ENCODE measurements at regions not wholly inside any gene's neighbourhood (a gene's known extent, or its start where the extent isn't known, plus 50 kb on each side); places are given as distances from the start of the nearest gene placed in this dataset.

DNA sequence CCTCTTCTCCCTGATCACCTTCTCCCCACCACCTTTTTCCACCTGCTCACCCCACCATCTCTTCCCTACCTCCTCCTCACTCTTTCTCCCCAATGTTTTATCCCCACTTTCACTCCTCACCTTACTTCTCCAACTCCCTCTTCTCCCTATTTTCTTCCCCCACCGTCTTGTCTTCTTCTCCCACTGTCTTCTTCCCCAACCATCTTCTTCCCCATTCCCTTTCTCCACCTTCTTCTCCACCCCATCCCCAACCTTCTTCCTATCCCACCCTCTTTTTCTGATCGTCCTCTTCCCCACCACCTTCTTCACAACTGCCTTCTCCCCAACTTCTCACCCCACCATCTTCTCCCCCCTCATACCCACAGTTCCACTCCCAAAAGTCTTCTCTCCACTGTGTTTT, 929.4 kb downstream of the UQCRFS1 start:
- no peak for TF ChIP-seq SMC3 (IDR thresholded peaks at IDR 0.05; ENCODE audit: borderline replicate concordance, low read length)
- no peak for TF ChIP-seq YY1 (IDR thresholded peaks at IDR 0.05; ENCODE audit: low read depth, low read length)
- TF ChIP-seq, protein P1, sequence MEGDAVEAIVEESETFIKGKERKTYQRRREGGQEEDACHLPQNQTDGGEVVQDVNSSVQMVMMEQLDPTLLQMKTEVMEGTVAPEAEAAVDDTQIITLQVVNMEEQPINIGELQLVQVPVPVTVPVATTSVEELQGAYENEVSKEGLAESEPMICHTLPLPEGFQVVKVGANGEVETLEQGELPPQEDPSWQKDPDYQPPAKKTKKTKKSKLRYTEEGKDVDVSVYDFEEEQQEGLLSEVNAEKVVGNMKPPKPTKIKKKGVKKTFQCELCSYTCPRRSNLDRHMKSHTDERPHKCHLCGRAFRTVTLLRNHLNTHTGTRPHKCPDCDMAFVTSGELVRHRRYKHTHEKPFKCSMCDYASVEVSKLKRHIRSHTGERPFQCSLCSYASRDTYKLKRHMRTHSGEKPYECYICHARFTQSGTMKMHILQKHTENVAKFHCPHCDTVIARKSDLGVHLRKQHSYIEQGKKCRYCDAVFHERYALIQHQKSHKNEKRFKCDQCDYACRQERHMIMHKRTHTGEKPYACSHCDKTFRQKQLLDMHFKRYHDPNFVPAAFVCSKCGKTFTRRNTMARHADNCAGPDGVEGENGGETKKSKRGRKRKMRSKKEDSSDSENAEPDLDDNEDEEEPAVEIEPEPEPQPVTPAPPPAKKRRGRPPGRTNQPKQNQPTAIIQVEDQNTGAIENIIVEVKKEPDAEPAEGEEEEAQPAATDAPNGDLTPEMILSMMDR (IDR thresholded peaks at IDR 0.05 in 2 of 3, conservative IDR thresholded peaks at IDR 0.05 in 1 of 3; ENCODE audit: control insufficient read depth in 2 of 3, extremely low read depth in 1 of 3, insufficient read depth in 1 of 3, low read depth in 3 of 3, low read length in 3 of 3), result no peak
- no peak for TF ChIP-seq POLR2AphosphoS5 (IDR thresholded peaks at IDR 0.05; ENCODE audit: low read length)
- TF ChIP-seq RB1 (IDR thresholded peaks at IDR 0.05; ENCODE audit: borderline replicate concordance), result no peak
- no peak for TF ChIP-seq CBX3 (IDR thresholded peaks at IDR 0.05; ENCODE audit: borderline replicate concordance, low read depth)
- no peak for TF ChIP-seq CHD1 (IDR thresholded peaks at IDR 0.05; ENCODE audit: low read depth, low read length)
- TF ChIP-seq TAF1 (IDR thresholded peaks at IDR 0.05; ENCODE audit: borderline replicate concordance, low read depth, low read length), result no peak
- TF ChIP-seq ZNF207 (IDR thresholded peaks at IDR 0.05; ENCODE audit: borderline replicate concordance), result no peak
- TF ChIP-seq POLR2A (IDR thresholded peaks at IDR 0.05; ENCODE audit: low read depth, low read length), result no peak
- no peak for TF ChIP-seq CEBPB (IDR thresholded peaks at IDR 0.05; ENCODE audit: borderline replicate concordance in 1 of 2, low read depth in 2 of 2, low read length in 2 of 2)
- TF ChIP-seq RAD51 (IDR thresholded peaks at IDR 0.05), result no peak
